ENCODE measurements at regions not wholly inside any gene's neighbourhood (a gene's known extent, or its start where the extent isn't known, plus 50 kb on each side); places are given as distances from the start of the nearest gene placed in this dataset.

- no peak for DNase-seq
Observed at GRCh38 chr4:58551676-58552075, 1441.5 kb upstream of the IGFBP7 start.

GRCh38 chr4:58543465-58543864 is 1433.3 kb upstream of the IGFBP7 start:
- no peak for DNase-seq

GRCh38 chr4:58541926-58542325 is 1431.7 kb upstream of the IGFBP7 start:
- DNase-seq: no peak

- no peak for DNase-seq
Observed at GRCh38 chr4:58522765-58523382, 1412.7 kb upstream of the IGFBP7 start.

- DNase-seq: no peak
Observed at GRCh38 chr4:58515226-58515625, 1405.0 kb upstream of the IGFBP7 start.

- no peak for DNase-seq
Observed at GRCh38 chr4:58514299-58514698, 1404.1 kb upstream of the IGFBP7 start.

GRCh38 chr4:58510652-58511051 is 1400.5 kb upstream of the IGFBP7 start:
- no peak for DNase-seq

GRCh38 chr4:58507079-58507478 is 1396.9 kb upstream of the IGFBP7 start:
- DNase-seq: no peak

- no peak for DNase-seq
Observed at GRCh38 chr4:58502839-58503238, 1392.7 kb upstream of the IGFBP7 start.

- no peak for DNase-seq
Observed at GRCh38 chr4:58499182-58499581, 1389.0 kb upstream of the IGFBP7 start.

- DNase-seq: no peak
Observed at GRCh38 chr4:58491620-58492019, 1381.4 kb upstream of the IGFBP7 start.

GRCh38 chr4:58477950-58478349 is 1367.8 kb upstream of the IGFBP7 start:
- DNase-seq: no peak

GRCh38 chr4:58477513-58477912 is 1367.3 kb upstream of the IGFBP7 start:
- DNase-seq: no peak

GRCh38 chr4:58475097-58475496 is 1364.9 kb upstream of the IGFBP7 start:
- DNase-seq: no peak

- DNase-seq: no peak
Observed at GRCh38 chr4:58465031-58465430, 1354.8 kb upstream of the IGFBP7 start.

GRCh38 chr4:58456727-58457384 is 1346.7 kb upstream of the IGFBP7 start:
- no peak for DNase-seq

GRCh38 chr4:58453956-58454355 is 1343.8 kb upstream of the IGFBP7 start:
- DNase-seq: no peak

GRCh38 chr4:58451707-58452106 is 1341.5 kb upstream of the IGFBP7 start:
- no peak for DNase-seq

GRCh38 chr4:58435871-58436270 is 1325.7 kb upstream of the IGFBP7 start:
- no peak for DNase-seq

- DNase-seq: no peak
Observed at GRCh38 chr4:58413849-58414248, 1303.7 kb upstream of the IGFBP7 start.

GRCh38 chr4:58411904-58412303 is 1301.7 kb upstream of the IGFBP7 start:
- no peak for DNase-seq

- DNase-seq: no peak
Observed at GRCh38 chr4:58406762-58407161, 1296.6 kb upstream of the IGFBP7 start.

GRCh38 chr4:58368221-58368620 is 1258.0 kb upstream of the IGFBP7 start:
- DNase-seq: no peak

GRCh38 chr4:58360354-58361133 is 1250.4 kb upstream of the IGFBP7 start:
- DNase-seq: no peak

Data from T-helper 9 cell (primary cell).